Kidney epithelial cell (primary cell): ENCODE measurements at regions not wholly inside any gene's neighbourhood (a gene's known extent, or its start where the extent isn't known, plus 50 kb on each side); places are given as distances from the start of the nearest gene placed in this dataset.

Experiments used
- DNase-seq: peaks from one replicate; pipeline ENCODE4 v3.0.0-alpha.2; 2010; ENCODE audit warnings: low read depth
- H3K27me3 ChIP-seq: 2 replicates; pipeline ENCODE4 v1.6.0; 2011; ENCODE audit warnings: low read length; ENCODE audit not compliant: control insufficient read depth, insufficient read depth
- H3K36me3 ChIP-seq: 2 replicates; pipeline ENCODE4 v1.5.1; 2011; ENCODE audit warnings: low read length; ENCODE audit not compliant: control insufficient read depth, insufficient read depth
- H3K4me3 ChIP-seq: 2 replicates; pipeline ENCODE4 v1.5.1; 2011; ENCODE audit warnings: low read depth, mild to moderate bottlenecking, control low read depth, low read length
- TF ChIP-seq, protein P1 (sequence below): IDR thresholded peaks from 2 replicates; pipeline ENCODE4 v1.5.1; 2011; ENCODE audit warnings: mild to moderate bottlenecking, moderate library complexity, low read length, control low read depth, inconsistent platforms; ENCODE audit not compliant: insufficient read depth, poor library complexity, severe bottlenecking

DNA sequence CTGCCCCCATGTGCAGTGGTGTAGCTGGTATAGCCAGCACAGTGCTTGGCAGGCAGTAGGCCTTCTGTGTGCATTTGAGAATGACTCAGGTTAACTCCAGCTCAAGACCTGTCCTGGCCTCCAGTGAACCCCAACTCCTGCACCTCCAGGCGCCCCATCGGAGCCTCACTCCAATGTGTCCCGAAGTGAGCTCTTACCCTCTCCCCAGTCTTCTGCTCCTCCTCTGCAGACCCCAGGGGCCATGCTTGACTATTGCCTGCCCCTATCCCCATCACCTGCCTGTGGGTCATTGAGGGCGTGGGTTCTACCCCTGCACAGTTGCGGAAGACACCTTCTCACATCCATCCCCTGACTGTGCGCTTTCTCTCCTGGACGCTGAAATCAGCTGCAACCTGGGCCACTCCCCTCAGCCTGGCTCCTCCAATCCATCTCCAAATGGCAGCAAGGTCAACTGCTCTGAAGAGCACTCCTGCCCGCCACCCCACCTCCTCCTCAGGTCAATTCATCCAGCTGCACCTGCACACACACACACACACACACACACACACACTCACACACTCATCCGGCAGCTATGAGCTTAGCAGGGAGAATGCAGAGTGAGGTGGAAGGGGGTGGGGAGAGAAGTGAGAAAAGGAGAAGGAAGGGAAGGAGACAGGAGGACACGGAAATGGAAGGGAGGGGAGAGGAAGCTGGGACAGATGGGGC lies 130.3 kb upstream of the GLI2 start:
- no peak overlapping the region for H3K4me3 ChIP-seq
- DNase-seq: no peak
- H3K36me3 ChIP-seq: no peaks in the 10 kb centered on the region
- peaks cover 27% of the 10 kb centered on the region for H3K27me3 ChIP-seq
- TF ChIP-seq, protein P1, sequence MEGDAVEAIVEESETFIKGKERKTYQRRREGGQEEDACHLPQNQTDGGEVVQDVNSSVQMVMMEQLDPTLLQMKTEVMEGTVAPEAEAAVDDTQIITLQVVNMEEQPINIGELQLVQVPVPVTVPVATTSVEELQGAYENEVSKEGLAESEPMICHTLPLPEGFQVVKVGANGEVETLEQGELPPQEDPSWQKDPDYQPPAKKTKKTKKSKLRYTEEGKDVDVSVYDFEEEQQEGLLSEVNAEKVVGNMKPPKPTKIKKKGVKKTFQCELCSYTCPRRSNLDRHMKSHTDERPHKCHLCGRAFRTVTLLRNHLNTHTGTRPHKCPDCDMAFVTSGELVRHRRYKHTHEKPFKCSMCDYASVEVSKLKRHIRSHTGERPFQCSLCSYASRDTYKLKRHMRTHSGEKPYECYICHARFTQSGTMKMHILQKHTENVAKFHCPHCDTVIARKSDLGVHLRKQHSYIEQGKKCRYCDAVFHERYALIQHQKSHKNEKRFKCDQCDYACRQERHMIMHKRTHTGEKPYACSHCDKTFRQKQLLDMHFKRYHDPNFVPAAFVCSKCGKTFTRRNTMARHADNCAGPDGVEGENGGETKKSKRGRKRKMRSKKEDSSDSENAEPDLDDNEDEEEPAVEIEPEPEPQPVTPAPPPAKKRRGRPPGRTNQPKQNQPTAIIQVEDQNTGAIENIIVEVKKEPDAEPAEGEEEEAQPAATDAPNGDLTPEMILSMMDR: no peak

DNA sequence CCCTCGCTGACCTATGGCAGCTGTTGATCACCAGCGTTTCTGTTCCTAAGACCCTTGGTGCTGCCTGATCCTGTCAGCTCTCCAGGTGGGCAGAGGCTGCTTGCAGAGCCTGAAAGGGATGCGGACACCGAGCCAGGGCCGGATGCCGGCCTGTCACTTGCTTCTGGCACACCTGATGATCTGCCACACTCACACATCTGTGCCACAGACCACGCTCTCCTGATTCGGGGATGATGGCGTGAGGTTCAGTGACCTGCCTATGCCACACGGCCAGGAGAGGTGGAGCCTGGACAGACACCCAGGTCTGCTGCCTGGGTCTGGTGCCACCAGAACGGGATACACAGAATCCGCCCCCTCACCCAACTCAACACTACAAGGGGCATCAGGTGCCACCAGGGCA lies 129.4 kb upstream of the GLI2 start:
- Histone ChIP-seq H3K4me3 (no peak overlapping the region), H3K36me3 (no peaks in the 10 kb centered on the region), H3K27me3 (peaks cover 24% of the 10 kb centered on the region)
- TF ChIP-seq, protein P1: no peak
- no peak for DNase-seq

DNA sequence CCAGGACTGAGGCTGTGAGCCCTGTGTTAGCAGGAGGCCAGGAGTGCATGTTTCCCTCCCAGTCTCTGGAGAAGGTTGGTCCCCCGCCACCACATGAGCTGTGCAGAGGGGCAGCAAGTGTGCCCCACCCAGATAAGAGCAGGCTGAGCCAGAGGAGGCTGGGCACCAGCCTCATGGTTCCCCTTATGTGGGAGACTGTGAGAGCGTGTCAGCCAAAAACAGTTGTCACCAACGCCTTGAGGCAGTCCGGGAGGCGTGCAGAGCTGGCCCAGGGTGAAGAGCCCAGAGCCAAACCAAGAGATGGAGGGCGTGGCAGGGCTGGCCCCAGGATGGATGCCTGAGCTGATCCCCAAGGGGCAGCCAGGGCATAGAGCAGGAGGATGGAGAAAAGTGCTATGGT lies 128.7 kb upstream of the GLI2 start:
- Histone ChIP-seq H3K27me3 (peaks cover 24% of the 10 kb centered on the region), H3K4me3 (no peak overlapping the region), H3K36me3 (no peaks in the 10 kb centered on the region)
- TF ChIP-seq, protein P1: no peak
- no peak for DNase-seq

DNA sequence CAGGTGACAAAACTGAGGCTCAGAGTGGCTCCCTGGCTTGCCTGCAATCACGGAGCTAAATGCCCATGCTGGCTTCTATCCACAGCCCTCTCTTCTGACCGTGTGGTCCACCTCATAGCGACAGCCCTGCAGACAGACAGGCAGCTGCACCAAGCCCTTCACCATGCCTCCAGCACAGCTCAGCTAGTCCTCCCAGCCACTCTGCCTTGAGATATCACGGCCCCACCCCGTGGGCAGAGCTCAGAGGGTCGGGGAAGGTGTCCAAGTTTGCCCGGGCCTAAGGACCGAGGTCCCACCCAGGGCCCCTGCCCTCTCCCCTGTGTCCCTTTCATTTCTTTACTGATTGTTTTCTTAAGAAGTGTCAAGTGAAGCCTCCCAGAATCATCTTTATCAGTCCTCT lies 128.2 kb upstream of the GLI2 start:
- no peak for DNase-seq
- Histone ChIP-seq H3K27me3 (peaks cover 26% of the 10 kb centered on the region), H3K36me3 (no peaks in the 10 kb centered on the region), H3K4me3 (no peak overlapping the region)
- TF ChIP-seq, protein P1: no peak

DNA sequence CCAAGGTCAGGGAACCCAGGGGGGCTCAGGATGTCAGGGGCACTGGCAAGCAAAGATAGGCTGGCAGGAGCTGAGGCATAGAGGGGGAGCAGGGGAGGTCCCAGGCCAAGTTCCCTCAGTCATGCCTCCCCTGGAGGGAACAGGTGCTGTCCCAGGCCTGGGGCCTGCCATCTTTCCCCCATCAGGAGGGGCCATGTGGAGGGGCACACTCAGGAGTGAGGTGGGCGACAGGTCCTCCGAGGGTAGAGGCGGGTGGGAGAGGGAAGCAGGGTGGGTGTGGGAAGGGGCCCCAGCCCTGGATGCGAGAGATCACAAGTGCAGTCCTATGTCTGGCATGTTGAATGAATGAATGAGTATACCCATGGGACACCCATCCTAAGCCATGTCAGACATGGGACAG lies 127.7 kb upstream of the GLI2 start:
- TF ChIP-seq, protein P1: no peak
- H3K4me3 ChIP-seq: no peak overlapping the region
- no peaks in the 10 kb centered on the region for H3K36me3 ChIP-seq
- peaks cover 31% of the 10 kb centered on the region for H3K27me3 ChIP-seq
- no peak for DNase-seq

DNA sequence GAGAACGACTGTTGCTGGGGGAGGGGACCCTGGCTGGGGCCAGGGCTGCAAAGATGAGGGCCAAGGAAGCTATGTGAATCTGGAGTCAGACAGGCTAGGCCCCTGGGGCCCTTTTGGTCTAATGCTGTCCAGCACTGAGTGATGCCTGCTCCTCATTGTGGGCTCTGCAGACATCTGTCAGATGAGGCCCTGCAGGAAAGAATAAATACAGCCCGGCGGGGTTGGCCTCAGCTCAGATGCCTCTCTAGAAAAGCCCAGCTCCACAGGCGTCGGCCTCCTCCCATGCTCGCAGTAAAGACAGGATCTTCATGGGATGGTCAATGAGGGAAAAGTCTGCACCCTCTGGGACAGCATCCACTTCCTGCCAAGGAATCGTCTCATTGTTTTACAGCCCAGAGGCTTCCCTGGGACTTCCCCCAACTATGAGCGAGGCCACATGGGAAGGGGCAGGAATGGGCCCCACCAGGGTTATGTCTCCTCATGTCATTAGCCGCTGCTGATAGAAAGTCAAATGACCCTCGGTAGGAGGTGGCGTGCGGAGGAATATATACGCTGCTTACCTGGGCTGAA lies 125.8 kb upstream of the GLI2 start:
- no peak for DNase-seq
- Histone ChIP-seq H3K36me3 (no peaks in the 10 kb centered on the region), H3K27me3 (peaks cover 43% of the 10 kb centered on the region), H3K4me3 (no peak overlapping the region)
- TF ChIP-seq, protein P1: no peak
